ENCODE measurements at regions not wholly inside any gene's neighbourhood (a gene's known extent, or its start where the extent isn't known, plus 50 kb on each side); places are given as distances from the start of the nearest gene placed in this dataset.

DNA sequence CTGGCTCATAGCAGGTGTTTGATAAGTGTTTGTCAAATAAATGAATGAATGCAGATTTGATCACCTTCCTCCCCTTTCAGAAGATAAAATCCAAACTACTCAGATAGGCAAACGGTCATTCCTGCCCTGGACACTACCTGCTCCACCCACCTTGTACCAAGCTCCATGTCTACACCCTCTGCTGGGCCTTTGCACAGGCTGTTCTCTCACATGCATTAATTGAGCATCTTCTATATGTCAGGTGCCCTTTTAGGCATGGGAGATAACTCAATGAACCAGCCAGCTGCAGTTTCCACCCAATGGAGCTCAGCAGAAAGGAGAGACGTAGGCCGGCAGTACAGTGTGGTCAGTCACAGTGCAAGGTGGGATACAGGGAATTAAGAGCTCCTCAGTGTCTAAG lies 102.3 kb upstream of the CPEB4 start:
- DNase-seq, result no peak

DNA sequence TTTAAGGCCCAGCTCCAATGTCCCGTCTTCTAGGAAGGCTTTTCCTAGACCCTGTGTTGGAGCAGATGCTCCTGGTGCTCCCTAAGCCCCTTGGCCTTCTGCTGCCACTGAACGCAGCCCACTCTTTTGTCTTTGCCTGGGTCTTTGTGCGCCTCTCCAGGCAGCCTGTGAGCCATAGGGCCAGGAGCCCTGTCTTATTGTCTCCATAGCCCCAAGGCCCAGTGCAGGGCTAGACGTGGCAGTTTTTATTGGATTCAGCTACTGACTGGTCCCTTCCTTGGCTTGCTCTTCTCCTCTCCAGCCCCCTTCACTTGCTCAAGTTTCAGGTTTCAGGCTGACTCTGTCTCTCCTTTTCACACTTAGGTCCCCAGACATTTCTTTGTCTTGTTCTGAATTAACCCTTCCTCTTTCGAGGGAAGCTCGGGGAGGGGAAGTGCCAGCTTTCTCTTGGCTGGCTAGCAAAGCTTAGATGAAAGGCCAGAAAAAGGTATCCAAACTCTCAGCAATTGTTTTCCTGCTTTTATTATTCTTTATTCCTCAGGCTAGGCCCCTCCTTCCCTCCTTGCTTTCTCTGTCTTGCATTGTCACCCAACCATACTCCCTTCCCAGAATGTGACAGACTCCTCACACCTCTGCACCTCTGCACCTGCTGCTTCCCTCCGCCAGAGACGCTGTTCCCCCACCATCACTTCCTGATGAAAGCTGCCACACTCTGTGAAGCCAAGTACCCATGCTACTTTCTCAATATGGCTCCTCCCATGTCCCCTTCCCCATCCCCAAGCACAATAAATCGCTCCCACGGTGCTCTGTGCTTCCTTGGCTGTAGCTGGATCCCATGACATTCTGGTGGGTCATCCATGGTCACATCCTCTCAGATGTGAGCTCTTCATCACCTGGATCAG lies 101.6 kb upstream of the CPEB4 start:
- DNase-seq, result no peak

DNA sequence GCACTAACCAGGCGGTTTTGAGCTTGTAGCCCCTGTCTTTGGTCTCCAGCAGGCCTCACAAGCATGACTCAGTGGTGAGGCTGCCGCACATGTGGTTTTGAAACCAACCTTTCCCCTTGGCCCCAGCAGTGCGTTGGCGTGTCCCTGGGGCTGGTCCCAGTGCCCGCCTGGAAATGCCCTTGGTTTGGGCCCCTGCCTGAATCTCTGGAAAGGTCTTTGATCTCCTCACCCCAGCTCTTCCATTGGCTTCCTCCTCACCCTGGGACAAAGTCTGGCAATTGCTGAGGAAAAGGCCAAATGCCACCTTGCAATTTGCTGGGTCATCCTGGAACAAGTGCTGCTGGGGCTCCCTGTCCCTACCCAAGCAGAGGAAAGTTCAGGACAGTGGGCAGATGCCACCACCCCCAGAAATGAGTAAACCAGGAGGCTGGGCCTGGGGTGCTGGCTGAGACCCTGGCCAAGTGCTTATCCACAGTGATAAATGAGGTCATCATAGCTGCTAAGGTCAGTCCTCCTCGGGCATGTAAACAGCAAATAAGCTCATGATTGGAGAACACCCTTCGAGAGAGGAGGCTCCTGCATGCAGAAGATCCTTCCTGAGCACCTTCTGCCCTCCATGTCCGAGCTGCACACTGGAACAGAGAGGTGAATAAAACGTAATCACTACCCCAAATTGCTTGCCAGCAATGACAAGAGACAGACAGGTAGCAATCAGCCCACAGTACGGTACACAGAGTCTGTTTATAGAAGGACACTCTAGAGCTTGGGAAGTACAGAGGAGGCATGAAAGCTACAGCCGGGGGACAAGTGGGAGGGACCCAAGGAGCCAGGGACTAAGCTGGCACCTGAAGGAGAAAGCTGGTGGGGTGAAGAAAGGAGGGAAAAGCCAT lies 98.9 kb upstream of the CPEB4 start:
- no peak for DNase-seq

DNA sequence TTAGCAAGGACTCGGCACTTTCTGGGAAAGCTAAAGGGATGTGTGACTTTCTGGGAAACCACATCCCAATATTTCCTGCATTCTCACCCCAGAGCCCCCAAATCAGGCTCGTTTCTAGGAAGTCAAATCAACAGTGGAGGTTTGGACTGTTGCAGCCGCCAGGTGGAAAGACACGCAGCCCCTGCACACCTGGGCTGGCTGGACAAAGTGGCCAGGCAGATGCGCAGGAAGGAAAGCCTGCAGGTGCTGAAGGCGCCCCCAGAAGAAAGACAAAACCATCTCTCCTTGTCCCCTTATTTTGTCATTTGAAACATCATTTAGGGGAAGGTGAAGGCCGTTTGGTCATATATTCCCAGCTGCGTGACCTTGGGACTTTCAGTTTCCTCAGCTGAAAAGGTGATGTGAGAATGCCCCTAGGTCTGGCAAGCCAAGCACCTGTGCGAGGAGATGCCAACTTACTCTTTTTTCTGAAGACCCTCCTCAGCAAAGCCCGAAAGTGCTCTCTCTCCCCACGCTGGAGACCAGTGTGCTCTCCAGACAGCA lies 97.9 kb upstream of the CPEB4 start:
- no peak for DNase-seq

DNA sequence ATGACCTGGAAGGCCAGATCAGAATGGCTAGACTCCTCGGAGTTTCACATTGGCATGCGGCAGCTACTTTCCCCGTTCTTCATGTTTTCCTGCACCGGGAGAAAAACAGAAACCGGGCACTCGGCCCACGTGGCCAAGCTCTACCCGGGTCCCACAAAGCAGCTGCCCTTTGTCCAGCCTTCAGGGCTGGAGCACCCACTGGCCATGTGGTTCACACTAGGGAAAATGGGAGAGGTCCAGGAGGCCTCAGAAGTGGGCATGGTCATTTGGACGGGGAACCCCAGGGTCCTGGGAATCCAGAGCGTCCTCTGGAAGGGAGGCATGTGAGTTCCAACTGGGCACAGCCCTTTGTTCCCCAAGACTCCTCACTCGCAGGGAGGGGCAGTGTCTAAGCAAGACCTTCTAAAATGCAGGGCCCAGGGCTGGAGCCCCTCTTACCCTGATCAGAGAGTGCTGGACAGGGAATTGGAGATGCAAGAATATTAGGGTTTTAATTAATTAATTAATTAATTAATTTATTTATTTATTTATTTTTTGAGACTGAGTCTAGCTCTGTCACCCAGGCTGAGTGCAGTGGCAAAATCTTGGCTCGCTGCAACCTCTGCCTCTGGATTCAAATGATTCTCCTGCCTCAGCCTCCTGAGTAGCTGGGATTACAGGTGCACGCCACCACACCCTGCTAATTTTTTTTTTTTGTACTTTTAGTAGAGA lies 97.2 kb upstream of the CPEB4 start:
- no peak for DNase-seq

DNA sequence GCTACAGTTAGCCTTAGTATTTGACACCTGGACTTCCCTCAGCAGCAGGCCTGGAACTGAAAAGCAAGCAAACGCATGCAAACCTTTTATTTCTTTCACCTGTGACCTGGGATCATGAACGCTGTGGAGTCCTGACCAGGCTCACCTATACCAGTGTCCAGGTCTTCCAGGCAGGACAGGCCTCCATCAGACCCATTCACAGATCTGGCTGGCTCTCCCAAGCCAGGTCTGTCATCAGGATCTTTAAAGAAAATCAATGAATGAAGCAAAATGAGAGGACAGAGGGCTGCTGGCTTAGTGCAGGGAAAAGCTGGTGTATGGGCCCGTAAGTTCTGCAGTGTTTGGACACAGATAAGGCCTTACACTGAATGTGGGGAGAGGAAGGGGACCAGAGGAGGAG lies 96.3 kb upstream of the CPEB4 start:
- no peak for DNase-seq

DNA sequence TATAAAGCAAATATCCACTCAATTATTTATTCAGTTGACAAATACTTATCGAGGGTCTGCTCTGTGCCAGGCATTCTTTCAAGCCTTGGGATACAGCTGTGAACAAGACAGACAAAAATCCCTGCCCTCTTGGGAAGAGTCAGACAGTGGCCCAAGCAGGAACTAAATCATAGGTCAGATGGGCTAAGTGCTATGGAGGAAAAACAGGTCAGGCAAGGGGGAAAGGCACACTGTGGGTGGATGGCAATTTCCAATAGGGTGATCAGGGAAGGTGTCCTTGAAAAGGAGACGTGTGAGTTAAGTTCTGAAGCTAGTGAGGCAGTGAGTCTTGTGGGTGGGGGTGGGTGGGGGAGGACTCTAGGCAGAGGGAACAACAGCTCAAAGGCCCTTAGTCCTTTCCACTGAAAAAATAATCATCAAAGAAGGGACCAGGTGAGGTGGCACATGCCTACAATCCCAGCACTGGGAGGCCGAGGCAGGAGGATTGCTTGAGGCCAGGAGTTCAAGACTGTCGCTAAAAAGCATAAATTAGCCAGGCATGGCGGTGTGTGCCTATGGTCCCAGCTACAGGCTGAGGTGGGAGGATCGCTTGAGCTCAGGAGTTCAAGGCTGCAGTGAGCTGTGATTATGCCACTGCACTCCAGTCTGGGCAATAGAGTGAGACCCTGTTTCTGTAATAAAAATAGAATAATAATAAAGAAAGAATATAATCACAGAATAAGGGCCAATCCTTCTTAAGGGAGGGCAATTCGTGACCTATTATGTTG lies 95.2 kb upstream of the CPEB4 start:
- no peak for DNase-seq

DNA sequence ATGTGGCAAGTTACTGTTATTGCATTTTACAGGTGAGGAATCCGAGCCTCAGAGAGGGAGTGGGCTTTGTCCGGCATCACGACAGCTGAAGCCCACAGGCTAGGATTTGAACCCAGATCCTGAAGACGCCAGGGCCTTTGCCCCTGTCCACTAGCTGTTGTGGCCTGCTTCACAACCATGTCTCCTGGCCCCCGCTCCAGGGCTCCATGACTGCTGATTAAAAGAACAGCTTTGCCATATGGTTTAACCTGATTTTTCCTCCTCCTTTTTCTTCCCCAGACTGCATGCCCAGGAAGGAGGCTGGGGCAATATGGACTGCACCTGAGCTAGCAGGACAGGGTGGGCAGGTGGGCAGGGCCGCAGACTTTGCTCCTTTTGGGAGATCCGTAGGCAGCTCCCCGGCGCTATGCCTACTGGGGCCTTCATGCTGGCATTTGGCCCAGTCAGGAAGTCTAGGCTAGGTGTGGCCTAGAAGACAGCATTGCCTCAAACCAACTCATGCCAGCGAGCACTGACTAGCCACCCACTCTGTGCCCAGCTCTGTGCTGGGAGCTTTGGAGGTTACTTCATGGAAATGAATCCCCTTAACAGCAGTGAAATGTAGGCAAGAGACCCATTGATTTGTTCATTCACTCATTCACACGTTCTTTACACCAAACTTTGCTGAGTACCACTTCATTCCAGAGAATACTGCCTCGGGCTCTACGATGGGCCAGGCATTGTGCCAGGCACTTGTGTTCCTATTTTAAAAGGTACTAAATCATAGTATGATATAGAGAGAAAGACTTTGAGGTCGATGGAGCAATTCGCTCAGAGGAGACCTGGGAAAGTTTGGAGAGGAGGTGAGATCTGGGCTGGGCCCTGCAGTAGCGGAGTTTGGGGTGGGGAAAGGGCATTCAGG lies 94.3 kb upstream of the CPEB4 start:
- DNase-seq, result no peak

DNA sequence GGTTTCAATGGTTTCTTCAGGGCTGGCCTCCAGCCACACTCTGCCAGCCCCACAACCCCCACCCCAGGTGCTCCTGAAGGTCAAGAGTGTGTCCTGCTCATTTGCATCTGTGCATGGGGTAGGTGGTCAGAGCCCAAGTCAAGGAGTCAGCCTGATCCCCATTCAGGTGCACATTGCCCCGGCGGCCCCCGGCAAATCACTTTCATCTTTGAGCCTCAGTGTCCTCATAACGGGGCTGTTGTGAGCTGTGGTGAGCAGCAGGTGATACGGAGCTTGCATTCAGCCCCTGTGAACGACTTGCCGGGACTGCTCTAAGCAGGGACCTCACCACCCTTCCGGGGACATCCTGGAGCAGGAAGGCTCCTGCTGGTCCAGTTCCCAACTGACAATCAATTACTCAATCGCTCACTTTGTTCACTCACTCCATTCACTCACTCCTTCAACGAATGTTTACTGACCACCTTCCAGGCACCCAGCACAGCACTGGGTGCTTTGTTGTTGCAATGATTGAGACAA lies 93.2 kb upstream of the CPEB4 start:
- no peak for DNase-seq

DNA sequence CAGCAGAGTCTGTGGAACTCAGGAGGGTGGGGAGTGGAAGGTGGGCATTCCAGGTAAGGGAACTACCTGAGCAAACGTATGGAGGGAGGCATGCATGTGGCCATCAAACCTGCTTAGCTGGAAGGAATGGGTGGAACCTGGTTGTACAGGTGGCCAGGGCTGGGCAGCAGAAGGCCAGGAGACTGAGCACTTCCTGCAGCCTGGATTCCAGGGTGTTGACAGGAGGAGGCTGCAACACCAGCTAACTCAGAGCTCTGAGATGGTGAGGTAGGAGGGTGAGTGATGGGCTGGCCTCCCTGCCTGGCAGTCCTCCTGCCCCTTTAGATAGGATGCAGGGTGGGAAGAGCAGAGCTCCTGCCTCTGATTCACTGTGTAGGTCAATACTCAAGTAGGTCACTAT lies 92.5 kb upstream of the CPEB4 start:
- no peak for DNase-seq

DNA sequence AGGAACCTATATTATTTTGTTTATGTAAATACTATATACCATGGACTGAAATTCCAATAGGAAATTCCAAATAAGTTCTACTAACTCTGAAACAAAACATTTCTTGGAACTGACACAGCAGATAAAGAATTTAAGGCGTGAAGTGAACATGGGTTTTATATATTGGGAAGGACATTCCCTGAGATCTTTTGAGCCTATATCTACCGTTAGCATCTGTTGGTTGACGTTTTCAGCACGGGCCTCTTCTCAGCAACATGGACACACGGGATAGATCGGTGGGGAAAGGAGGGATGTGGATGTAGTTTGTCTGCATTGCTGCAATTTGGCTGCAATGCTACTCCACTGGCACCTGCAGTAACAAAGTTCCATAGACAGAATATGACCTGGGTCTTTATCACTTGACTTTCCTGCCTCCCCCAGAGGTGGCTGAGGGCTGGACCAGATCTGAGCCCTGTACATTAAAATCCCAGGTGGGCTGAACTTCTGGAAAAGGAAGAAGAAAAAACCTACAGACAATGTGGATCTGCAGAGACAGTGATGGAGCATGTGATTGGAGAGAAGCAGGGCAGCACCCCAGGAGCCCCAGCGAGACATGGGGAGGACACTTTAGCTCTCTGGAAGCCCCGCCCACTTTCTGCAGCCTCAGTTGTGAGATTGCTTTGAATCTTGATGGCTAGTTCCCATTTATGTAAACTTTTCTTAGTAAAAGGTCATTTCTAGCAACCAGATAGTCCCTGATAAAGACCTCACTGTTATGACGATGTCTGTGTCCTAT lies 91.2 kb upstream of the CPEB4 start:
- no peak for DNase-seq

DNA sequence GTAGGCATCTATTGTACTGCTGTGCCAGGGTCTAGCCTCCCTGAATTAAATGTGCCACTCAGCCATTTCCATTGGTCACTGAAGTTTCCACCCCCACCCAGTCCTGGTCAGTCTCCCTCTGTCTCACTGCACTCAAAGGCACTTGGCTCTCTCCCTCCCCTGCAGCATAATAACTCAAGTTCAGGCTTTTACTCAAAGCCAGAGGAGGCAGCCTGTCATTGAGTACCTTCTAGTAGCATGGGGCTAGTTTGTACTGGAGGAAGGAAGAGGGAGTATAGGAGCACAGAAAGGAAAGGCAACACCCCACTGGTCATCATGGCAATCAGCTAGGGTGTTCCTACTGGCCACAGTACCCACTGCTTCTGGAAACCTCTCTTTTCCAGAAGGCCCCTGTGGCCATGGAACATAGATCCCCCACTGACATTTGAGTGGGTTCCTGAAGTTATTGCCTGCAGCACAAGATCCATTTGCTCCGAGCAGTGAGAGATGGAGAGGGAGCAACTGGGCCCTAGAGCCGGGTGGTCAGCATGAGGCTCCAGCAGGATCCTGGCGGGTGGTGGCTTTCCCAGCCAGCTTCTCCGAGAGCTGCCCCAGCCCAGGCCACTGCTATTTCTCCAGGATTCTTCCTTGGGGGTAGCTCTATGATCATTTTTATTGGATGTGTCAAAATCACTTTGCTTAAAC lies 89.9 kb upstream of the CPEB4 start:
- DNase-seq, result no peak

DNA sequence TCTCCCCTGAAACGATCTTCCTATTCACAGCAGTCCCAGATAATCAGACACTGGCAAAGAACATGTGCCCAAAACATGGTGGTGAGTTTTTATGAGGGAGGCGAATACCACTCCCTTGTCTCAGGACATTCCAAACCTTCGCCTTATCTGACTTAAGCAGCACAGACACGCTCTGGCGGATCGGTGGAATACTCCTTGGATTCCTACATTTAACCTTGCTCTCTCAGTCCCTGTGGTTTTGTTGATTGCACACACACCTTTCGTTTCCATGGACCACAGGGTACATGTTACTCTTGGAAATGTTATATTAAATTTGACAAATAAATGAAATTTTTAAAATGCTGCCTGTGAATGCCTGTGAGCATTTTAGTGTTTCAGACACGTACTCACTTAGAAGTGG lies 87.8 kb upstream of the CPEB4 start:
- no peak for DNase-seq

DNA sequence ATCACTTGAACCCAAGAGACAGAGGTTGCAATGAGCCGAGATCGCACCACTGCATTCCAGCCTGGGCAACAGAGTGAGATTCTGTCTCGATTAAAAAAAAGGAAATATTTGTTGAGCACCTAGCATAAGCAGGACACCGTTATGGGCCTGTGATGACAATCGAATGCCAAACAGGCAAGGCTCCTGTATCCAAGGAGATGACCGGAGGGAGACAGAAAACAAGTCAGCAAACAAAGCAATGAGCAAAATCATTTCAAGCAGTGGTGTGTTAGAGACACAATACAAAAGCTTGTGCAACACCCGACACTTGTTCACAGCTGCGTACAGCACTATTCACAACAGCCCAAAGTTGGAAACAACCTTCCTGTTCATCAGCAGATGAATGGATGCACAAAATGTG lies 87.1 kb upstream of the CPEB4 start:
- no peak for DNase-seq

DNA sequence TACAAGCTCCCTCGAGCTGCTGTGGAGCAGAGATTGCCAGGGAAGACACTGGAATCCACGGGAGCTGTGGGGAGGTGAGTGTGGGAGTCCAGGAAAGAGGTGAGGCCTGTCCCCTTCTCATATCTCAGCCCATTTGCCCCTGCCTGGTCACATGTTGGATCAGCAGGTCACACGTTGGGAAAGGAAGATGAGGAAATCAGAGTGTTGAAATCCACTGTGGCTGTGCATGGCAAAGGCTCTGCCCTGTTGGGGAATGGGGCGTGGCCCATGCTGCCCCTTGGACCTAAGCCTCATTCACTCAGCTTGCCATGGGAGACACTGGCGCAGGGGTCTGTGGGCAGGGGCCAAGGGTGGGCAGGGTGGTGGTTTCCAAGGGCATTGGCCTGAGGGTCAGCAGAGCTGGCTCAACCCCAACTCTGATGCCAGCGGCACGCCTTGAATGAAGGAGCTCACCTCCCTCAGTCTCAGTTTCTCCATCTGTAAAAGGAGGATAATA lies 85.4 kb upstream of the CPEB4 start:
- no peak for DNase-seq

DNA sequence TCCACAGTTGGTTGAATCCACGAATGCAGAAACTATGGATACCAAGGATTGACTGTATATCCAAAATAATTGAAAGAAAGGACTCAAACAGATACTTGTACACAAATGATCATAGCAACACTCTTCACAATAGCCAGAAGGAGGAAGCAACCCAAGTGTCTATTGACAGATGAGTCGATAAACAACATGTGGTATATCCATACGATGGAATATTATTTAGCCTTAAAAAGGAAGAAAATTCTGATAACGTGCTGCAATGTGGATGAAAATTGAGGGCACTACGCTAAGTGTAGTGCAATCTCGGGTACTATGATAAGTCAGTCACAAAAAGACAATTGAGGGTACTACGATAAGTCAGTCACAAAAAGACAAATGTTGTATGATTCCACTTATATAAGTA lies 83.6 kb upstream of the CPEB4 start:
- DNase-seq, result no peak

DNA sequence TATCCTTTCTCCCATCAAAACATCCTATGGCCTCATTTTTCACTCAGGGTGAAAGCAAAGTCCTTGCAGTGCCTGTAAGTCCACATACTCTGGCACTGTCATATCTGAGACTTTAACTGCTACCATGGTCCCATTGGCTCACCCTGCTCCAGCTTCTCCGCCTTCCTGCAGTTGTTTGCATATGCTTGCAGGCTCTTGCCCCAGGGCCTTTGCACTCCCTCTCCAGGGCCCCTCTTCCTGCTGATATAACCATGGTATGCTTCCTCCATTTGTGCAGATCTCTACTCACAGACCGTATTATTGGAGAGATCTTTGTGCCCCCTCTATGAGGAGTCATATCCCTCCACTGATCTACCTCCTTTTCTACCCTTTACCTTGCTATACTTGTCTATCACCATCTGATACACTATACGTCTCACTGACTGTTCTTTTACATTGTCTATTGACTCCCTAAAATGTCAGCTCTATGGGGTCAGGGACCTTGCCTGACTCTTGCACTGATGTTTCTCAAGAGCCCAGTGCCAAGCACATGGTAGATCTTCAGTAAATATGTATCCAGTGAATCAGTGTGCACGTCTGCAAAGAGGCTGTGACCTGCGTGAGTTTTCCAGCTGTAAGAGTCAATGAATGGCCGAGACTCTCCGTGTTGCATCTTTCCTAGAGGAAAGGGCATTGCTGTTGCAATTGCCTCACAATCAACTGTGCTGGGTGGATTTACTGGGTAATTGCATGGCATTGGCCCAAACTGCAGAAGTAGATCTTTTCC lies 81.7 kb upstream of the CPEB4 start:
- DNase-seq, result no peak

DNA sequence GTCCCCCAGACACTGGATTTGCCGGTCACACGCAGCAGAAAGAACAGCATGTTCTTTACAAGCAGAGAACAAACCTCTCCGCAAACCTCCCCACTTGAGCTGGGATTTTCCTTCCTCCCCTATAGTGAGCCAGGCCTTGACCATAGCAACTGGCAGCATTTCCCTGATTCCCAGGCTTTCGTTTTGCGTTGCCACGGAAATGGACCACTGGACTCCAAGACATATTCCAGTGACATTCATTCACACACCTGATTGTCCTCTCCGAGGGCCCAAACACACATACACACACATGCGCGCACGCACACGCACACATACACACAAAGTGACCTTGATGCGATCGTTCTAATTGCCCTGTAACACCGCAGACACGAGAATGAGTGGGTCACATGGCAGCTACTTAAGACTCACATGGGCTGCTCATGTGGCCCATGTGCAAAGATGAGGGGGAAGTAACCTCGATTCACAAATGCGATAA lies 80.9 kb upstream of the CPEB4 start:
- no peak for DNase-seq
